ENCODE measurements at regions not wholly inside any gene's neighbourhood (a gene's known extent, or its start where the extent isn't known, plus 50 kb on each side); places are given as distances from the start of the nearest gene placed in this dataset.
A peak's percentile ranks its signal among the peaks of the same experiment; 100 is the strongest.
"Not testable (repeated sequence)": the region's sequence is repeated elsewhere in the genome, so short reads cannot be mapped to it uniquely, and the experiment has no call there.

- DNase-seq (ENCODE audit: low spot score) = no peak
Measured at GRCh38 chr1:184183919-184184318, 132.4 kb downstream of the TSEN15 start.

- not testable (repeated sequence) for DNase-seq (ENCODE audit: low spot score)
Measured at GRCh38 chr1:184184614-184185013, 133.1 kb downstream of the TSEN15 start.

GRCh38 chr1:184185347-184185746 is 133.8 kb downstream of the TSEN15 start:
- no peak for DNase-seq (ENCODE audit: low spot score)

GRCh38 chr1:184186167-184186566 is 134.6 kb downstream of the TSEN15 start:
- DNase-seq (ENCODE audit: low spot score) = no peak

GRCh38 chr1:184187097-184187496 is 135.6 kb downstream of the TSEN15 start:
- no peak for DNase-seq (ENCODE audit: low spot score)

GRCh38 chr1:184188037-184188436 is 136.5 kb downstream of the TSEN15 start:
- no peak for DNase-seq (ENCODE audit: low spot score)

GRCh38 chr1:184189361-184189760 is 137.8 kb downstream of the TSEN15 start:
- no peak for DNase-seq (ENCODE audit: low spot score)

- DNase-seq (ENCODE audit: low spot score) = no peak
Measured at GRCh38 chr1:184190616-184191015, 139.1 kb downstream of the TSEN15 start.

- peak; percentile 84 for DNase-seq (ENCODE audit: low spot score)
Measured at GRCh38 chr1:184191181-184191621, 139.7 kb downstream of the TSEN15 start.

- DNase-seq (ENCODE audit: low spot score) = no peak
Measured at GRCh38 chr1:184192796-184193195, 141.3 kb downstream of the TSEN15 start.

- DNase-seq (ENCODE audit: low spot score) = no peak
Measured at GRCh38 chr1:184193451-184193850, 141.9 kb downstream of the TSEN15 start.

- no peak for DNase-seq (ENCODE audit: low spot score)
Measured at GRCh38 chr1:184194236-184194635, 142.7 kb downstream of the TSEN15 start.

- DNase-seq (ENCODE audit: low spot score) = not testable (repeated sequence)
Measured at GRCh38 chr1:184195722-184196121, 144.2 kb downstream of the TSEN15 start.

GRCh38 chr1:184197831-184198230 is 146.3 kb downstream of the TSEN15 start:
- DNase-seq (ENCODE audit: low spot score) = no peak

- no peak for DNase-seq (ENCODE audit: low spot score)
Measured at GRCh38 chr1:184199036-184199435, 147.5 kb downstream of the TSEN15 start.

- DNase-seq (ENCODE audit: low spot score) = no peak
Measured at GRCh38 chr1:184199438-184200085, 148.0 kb downstream of the TSEN15 start.

GRCh38 chr1:184208622-184209021 is 157.1 kb downstream of the TSEN15 start:
- DNase-seq (ENCODE audit: low spot score) = no peak

- DNase-seq (ENCODE audit: low spot score) = no peak
Measured at GRCh38 chr1:184210031-184210430, 158.5 kb downstream of the TSEN15 start.

- DNase-seq (ENCODE audit: low spot score) = no peak
Measured at GRCh38 chr1:184210862-184211261, 159.3 kb downstream of the TSEN15 start.

GRCh38 chr1:184212649-184213314 is 161.3 kb downstream of the TSEN15 start:
- no peak for DNase-seq (ENCODE audit: low spot score)

GRCh38 chr1:184214128-184214527 is 162.6 kb downstream of the TSEN15 start:
- no peak for DNase-seq (ENCODE audit: low spot score)

GRCh38 chr1:184215274-184215925 is 163.9 kb downstream of the TSEN15 start:
- DNase-seq (ENCODE audit: low spot score) = no peak

- DNase-seq (ENCODE audit: low spot score) = no peak
Measured at GRCh38 chr1:184218458-184219075, 167.0 kb downstream of the TSEN15 start.

Data from left forelimb (tissue), 1 donor.